OCI-LY3 (cell line): ENCODE measurements at regions not wholly inside any gene's neighbourhood (a gene's known extent, or its start where the extent isn't known, plus 50 kb on each side); places are given as distances from the start of the nearest gene placed in this dataset.

Experiments
- H2AFZ ChIP-seq: fragments of 200-600, 300-600 bp; shearing (Covaris generic); 2 replicates; pipeline ENCODE4 v1.6.0; 2014; ENCODE audit warnings: antibody characterized with exemption, low read depth, low read length
- H3K27ac ChIP-seq: fragments of 200-600, 300-600 bp; sonication (generic); 2 replicates; pipeline ENCODE4 v1.5.1; 2014; ENCODE audit warnings: mild to moderate bottlenecking, low read length, moderate library complexity, mixed read lengths
- H3K27me3 ChIP-seq: fragments of 200-600, 300-600 bp; sonication (generic); 2 replicates; pipeline ENCODE4 v1.6.1; 2014; ENCODE audit warnings: low read depth, low read length, mixed read lengths
- H3K36me3 ChIP-seq: fragments of 200-600, 300-600 bp; sonication (generic); replicated peaks from 2 replicates; pipeline ENCODE3; 2014; ENCODE audit warnings: low read depth, low read length, mixed read lengths
- H3K4me1 ChIP-seq: fragments of 300-600, 200-600 bp; sonication (generic); 2 replicates; pipeline ENCODE4 v1.6.1; 2014; ENCODE audit warnings: low read length, mixed read lengths
- H3K4me2 ChIP-seq: fragments of 200-600, 300-600 bp; sonication (generic); 2 replicates; pipeline ENCODE4 v1.6.1; 2014; ENCODE audit warnings: low read length, mixed read lengths
- H3K4me3 ChIP-seq: fragments of 300-600, 200-600 bp; sonication (generic); 2 replicates; pipeline ENCODE4 v1.5.1; 2014; ENCODE audit warnings: antibody characterized with exemption, mild to moderate bottlenecking, low read length, moderate library complexity
- H3K79me2 ChIP-seq: fragments of 300-600, 200-600 bp; shearing (Covaris generic); 2 replicates; pipeline ENCODE4 v1.6.1; 2014; ENCODE audit warnings: mild to moderate bottlenecking, low read length, mixed read lengths
- H3K9ac ChIP-seq: fragments of 300-600, 200-600 bp; shearing (Covaris generic); 2 replicates; pipeline ENCODE4 v1.6.0; 2014; ENCODE audit warnings: mild to moderate bottlenecking, low read length, moderate library complexity
- H3K9me3 ChIP-seq: fragments of 200-600, 300-600 bp; shearing (Covaris generic); 2 replicates; pipeline ENCODE4 v1.6.1; 2014; ENCODE audit warnings: low read length, mixed read lengths; ENCODE audit not compliant: insufficient read depth
- H4K20me1 ChIP-seq: fragments of 200-600, 300-600 bp; sonication (generic); 2 replicates; pipeline ENCODE4 v1.6.1; 2016; ENCODE audit warnings: low read length, mixed read lengths; ENCODE audit not compliant: insufficient read depth
- EZH2phosphoT487 ChIP-seq: fragments of 200-600 bp; shearing (Covaris generic); IDR thresholded peaks from 2 replicates; pipeline ENCODE4 v1.6.1; 2018; ENCODE audit warnings: antibody characterized with exemption, mixed run types, low read depth
- TF ChIP-seq, protein P1 (sequence below): fragments of 200-600, 300-600 bp; sonication (generic); IDR thresholded peaks from 2 replicates; pipeline ENCODE4 v1.5.1; 2014; ENCODE audit warnings: antibody characterized with exemption, low read length, low read depth

DNA sequence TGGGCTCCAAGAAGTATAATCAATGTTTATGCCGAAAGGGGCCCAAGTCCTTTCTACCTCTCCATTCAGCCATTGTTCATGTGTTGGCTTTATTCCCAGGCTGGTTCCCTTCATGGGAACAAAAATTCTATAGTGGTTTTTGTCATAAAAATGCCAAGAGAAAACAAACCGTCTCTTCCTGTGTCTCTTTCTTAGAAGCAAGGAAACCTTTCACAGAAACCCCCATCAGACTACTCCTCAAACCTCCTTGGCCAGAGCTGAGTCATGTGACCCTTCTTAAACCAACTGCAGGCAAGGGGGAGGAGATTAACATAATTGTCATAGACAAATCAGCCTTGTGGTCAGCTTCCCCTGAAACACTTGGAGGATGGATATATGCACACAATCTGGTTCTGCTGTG is 75.1 kb upstream of the TANK start:
- Histone ChIP-seq H3K27ac (no peak overlapping the region), H3K79me2 (no peaks in the 10 kb centered on the region), H3K4me2 (no peak overlapping the region), H2AFZ (no peak overlapping the region), H3K4me1 (peaks cover 34% of the 10 kb centered on the region), H3K9ac (no peak overlapping the region), H3K36me3 (no peaks in the 10 kb centered on the region), H3K9me3 (no peaks in the 10 kb centered on the region), H3K4me3 (no peak overlapping the region), H4K20me1 (no peaks in the 10 kb centered on the region), H3K27me3 (no peaks in the 10 kb centered on the region)
- TF ChIP-seq, protein P1, sequence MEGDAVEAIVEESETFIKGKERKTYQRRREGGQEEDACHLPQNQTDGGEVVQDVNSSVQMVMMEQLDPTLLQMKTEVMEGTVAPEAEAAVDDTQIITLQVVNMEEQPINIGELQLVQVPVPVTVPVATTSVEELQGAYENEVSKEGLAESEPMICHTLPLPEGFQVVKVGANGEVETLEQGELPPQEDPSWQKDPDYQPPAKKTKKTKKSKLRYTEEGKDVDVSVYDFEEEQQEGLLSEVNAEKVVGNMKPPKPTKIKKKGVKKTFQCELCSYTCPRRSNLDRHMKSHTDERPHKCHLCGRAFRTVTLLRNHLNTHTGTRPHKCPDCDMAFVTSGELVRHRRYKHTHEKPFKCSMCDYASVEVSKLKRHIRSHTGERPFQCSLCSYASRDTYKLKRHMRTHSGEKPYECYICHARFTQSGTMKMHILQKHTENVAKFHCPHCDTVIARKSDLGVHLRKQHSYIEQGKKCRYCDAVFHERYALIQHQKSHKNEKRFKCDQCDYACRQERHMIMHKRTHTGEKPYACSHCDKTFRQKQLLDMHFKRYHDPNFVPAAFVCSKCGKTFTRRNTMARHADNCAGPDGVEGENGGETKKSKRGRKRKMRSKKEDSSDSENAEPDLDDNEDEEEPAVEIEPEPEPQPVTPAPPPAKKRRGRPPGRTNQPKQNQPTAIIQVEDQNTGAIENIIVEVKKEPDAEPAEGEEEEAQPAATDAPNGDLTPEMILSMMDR: no peak
- no peak for TF ChIP-seq EZH2phosphoT487

GRCh38 chr2:161088658-161089350 is 71.4 kb upstream of the TANK start:
- Histone ChIP-seq H3K27ac (peak overlapping the region; percentile 49), H3K4me1 (peaks cover 38% of the 10 kb centered on the region), H3K36me3 (no peaks in the 10 kb centered on the region), H3K4me2 (peak overlapping the region; percentile 71), H2AFZ (no peak overlapping the region), H3K9ac (peak overlapping the region; percentile 14; the same call in 1 of the 2 replicates), H3K4me3 (peak overlapping the region; percentile 45), H3K79me2 (no peaks in the 10 kb centered on the region), H3K27me3 (no peaks in the 10 kb centered on the region), H3K9me3 (no peaks in the 10 kb centered on the region), H4K20me1 (no peaks in the 10 kb centered on the region)
- TF ChIP-seq, protein P1: no peak
- TF ChIP-seq EZH2phosphoT487: no peak

DNA sequence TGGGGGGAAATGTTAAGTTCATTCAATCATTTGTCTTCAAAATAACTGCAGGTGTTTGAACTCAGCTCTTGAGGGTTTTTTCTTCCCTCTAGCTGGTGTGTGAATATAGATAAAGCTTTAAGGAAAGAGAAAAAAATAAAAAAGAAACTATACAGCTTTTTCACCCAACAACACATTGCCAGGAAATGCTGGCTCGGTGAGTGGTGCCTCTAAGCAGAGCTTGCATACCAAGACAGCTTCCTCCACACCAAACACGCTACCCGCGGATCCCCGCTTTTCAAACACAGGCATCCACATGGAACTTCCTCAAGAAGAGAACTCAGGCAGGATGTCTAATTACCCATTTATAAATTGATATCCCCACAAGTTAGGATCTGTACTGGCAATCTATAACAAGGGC is 69.8 kb upstream of the TANK start:
- peak overlapping the region; percentile 42 for H3K4me3 ChIP-seq

GRCh38 chr2:161095314-161095713 is 64.9 kb upstream of the TANK start:
- H3K79me2 ChIP-seq: no peaks in the 10 kb centered on the region
- no peak overlapping the region for H3K4me3 ChIP-seq
- no peak overlapping the region for H3K4me2 ChIP-seq
- H3K9ac ChIP-seq: no peak overlapping the region
- peaks cover 14% of the 10 kb centered on the region for H3K4me1 ChIP-seq
- H3K27ac ChIP-seq: no peak overlapping the region
- no peaks in the 10 kb centered on the region for H3K36me3 ChIP-seq
- H3K9me3 ChIP-seq: no peaks in the 10 kb centered on the region
- H4K20me1 ChIP-seq: no peaks in the 10 kb centered on the region
- TF ChIP-seq EZH2phosphoT487: no peak
- TF ChIP-seq, protein P1: no peak
- no peak overlapping the region for H2AFZ ChIP-seq
- no peaks in the 10 kb centered on the region for H3K27me3 ChIP-seq

More for the DNA sequence above, 69.8 kb upstream of the TANK start:
- no peaks in the 10 kb centered on the region for H3K9me3 ChIP-seq
- peaks cover 44% of the 10 kb centered on the region for H3K4me1 ChIP-seq
- H3K27me3 ChIP-seq: no peaks in the 10 kb centered on the region
- H3K79me2 ChIP-seq: no peaks in the 10 kb centered on the region
- TF ChIP-seq EZH2phosphoT487: no peak
- TF ChIP-seq, protein P1: no peak
- peak overlapping the region; percentile 74 for H2AFZ ChIP-seq
- H3K4me2 ChIP-seq: peak overlapping the region; percentile 71
- H3K27ac ChIP-seq: no peak overlapping the region
- H4K20me1 ChIP-seq: no peaks in the 10 kb centered on the region
- peak overlapping the region; percentile 32; the same call in 1 of the 2 replicates for H3K9ac ChIP-seq
- H3K36me3 ChIP-seq: no peaks in the 10 kb centered on the region
